Stomach (tissue), 8 donors: ENCODE measurements at regions not wholly inside any gene's neighbourhood (a gene's known extent, or its start where the extent isn't known, plus 50 kb on each side); places are given as distances from the start of the nearest gene placed in this dataset.
"Not testable (repeated sequence)": the region's sequence is repeated elsewhere in the genome, so short reads cannot be mapped to it uniquely, and the experiment has no call there.

Source experiments
- DNase-seq, 2 donors: peaks; one replicate each; pipeline versions ENCODE4 v3.0.0 to v3.0.0-alpha.2; 2013 to 2019
- H3K27ac ChIP-seq, 5 donors: fragments of 200-600 bp in 4 of 5; sonication (generic) in 4 of 5; one replicate each; pipeline ENCODE4 v1.5.1; 2013 to 2019; ENCODE audit warnings: mild to moderate bottlenecking in 1 of 5, moderate library complexity in 1 of 5
- H3K27me3 ChIP-seq, 3 donors: fragments of 200-600 bp; sonication (generic); one replicate each; pipeline ENCODE4 v1.5.1; 2017 to 2019; ENCODE audit warnings: mixed run types in 1 of 3
- H3K36me3 ChIP-seq, 4 donors: fragments of 200-600 bp; sonication (generic); 1 replicate in 3 of 4; 2 replicates in 1 of 4; pipeline ENCODE4 v1.5.1; 2016 to 2019
- H3K4me1 ChIP-seq, 4 donors: fragments of 200-600 bp; sonication (generic); one replicate each; pipeline ENCODE4 v1.5.1; 2016 to 2019
- H3K4me3 ChIP-seq, 4 donors: fragments of 200-600 bp; sonication (generic) in 3 of 4; one replicate each; pipeline ENCODE4 v1.5.1; 2016 to 2019; ENCODE audit warnings: mild to moderate bottlenecking in 1 of 4
- H3K9me3 ChIP-seq, 4 donors: fragments of 200-600 bp; sonication (generic); one replicate each; pipeline ENCODE4 v1.5.1; 2016 to 2019
- CTCF ChIP-seq, 7 experiments: fragments of 450-650 bp in 4 of 7; fragments of 200-600 bp in 3 of 7; sonication (generic) in 3 of 7; IDR thresholded peaks; one replicate each; pipeline ENCODE4 v1.5.1; 2016 to 2019; ENCODE audit warnings: antibody characterized with exemption in 7 of 7, control low read depth in 2 of 7, mild to moderate bottlenecking in 1 of 7
- EP300 ChIP-seq: sonication (generic); formaldehyde crosslinking; IDR thresholded peaks from one replicate; pipeline ENCODE4 v1.6.1; 2017; ENCODE audit warnings: antibody characterized with exemption
- POLR2A ChIP-seq, 4 donors: fragments of 450-650 bp; IDR thresholded peaks; one replicate each; pipeline ENCODE4 v1.6.1; 2016; ENCODE audit warnings: antibody characterized with exemption in 4 of 4, control low read depth in 2 of 4, mild to moderate bottlenecking in 1 of 4, moderate library complexity in 1 of 4
- POLR2AphosphoS5 ChIP-seq, 3 donors: sonication (generic); formaldehyde crosslinking; IDR thresholded peaks; one replicate each; pipeline ENCODE4 v1.6.1; 2016; ENCODE audit warnings: antibody characterized with exemption in 3 of 3
- WGBS, 5 donors: extraction: QIAGEN DNeasy Blood & Tissue Kit in 3 of 5; methylation state at CpG; one replicate each; pipeline versions ENCODE4 v1.1.5 to v1.1.7; 2013 to 2018; 5-methylcytosine and 5-hydroxymethylcytosine counted together
- intact Hi-C: fragments of 100-400 bp; cut with DNase I; formaldehyde crosslinking; loops from one replicate; pipeline ENCODE4 v1.15.1; 2023; ENCODE audit warnings: low total_unique reads
- donor health status: healthy with polysubstance abuse.
- donor health status: Bipolar disorder and iron deficiency.
- donor health status: healthy.

- Histone ChIP-seq H3K27me3 (no peaks in the 10 kb centered on the region), H3K4me1 (no peaks in the 10 kb centered on the region), H3K4me3 (no peak overlapping the region), H3K9me3 (no peaks in the 10 kb centered on the region), H3K27ac (no peak overlapping the region), H3K36me3 (no peaks in the 10 kb centered on the region)
- intact Hi-C loops: no loop called here
- TF ChIP-seq EP300 (no peak), POLR2A (IDR thresholded peaks at IDR 0.05) (no peak), POLR2AphosphoS5 (IDR thresholded peaks at IDR 0.05) (no peak), CTCF (IDR thresholded peaks at IDR 0.05) (no peak)
- DNase-seq: no peak
- 91 to 99% (median 93%) methylated on average over 2 of the region's 2 CpGs for WGBS, 5 donors
Measured at GRCh38 chr20:48039514-48039913, 254.2 kb upstream of the SULF2 start.

GRCh38 chr20:48038713-48039112 is 253.4 kb upstream of the SULF2 start:
- Histone ChIP-seq H3K4me1 (no peaks in the 10 kb centered on the region), H3K27ac (no peak overlapping the region), H3K9me3 (no peaks in the 10 kb centered on the region), H3K36me3 (no peaks in the 10 kb centered on the region), H3K4me3 (no peak overlapping the region), H3K27me3 (no peaks in the 10 kb centered on the region)
- intact Hi-C loops: no loop called here
- DNase-seq: no peak
- no peak for TF ChIP-seq CTCF (IDR thresholded peaks at IDR 0.05)
- 80 to 88% (median 82%) methylated on average over 7 of the region's 7 CpGs for WGBS, 5 donors

GRCh38 chr20:48037798-48038197 is 252.5 kb upstream of the SULF2 start:
- H3K27ac ChIP-seq, DNase-seq, H3K9me3 ChIP-seq, H3K4me3 ChIP-seq, H3K36me3 ChIP-seq, H3K4me1 ChIP-seq, H3K27me3 ChIP-seq, intact Hi-C loops: not testable (repeated sequence)
- 62 to 77% (median 69%) methylated on average over 7 of the region's 7 CpGs for WGBS, 5 donors

GRCh38 chr20:48035961-48036731 is 250.9 kb upstream of the SULF2 start:
- 85 to 89% (median 88%) methylated on average over 4 of the region's 4 CpGs for WGBS, 5 donors
- no peak for TF ChIP-seq CTCF (IDR thresholded peaks at IDR 0.05)
- no peak for TF ChIP-seq POLR2A (IDR thresholded peaks at IDR 0.05)
- no peak for TF ChIP-seq POLR2AphosphoS5 (IDR thresholded peaks at IDR 0.05)
- TF ChIP-seq EP300: no peak
- no peaks in the 10 kb centered on the region for H3K4me1 ChIP-seq
- no peak overlapping the region for H3K4me3 ChIP-seq
- no peaks in the 10 kb centered on the region for H3K27me3 ChIP-seq
- no peak overlapping the region for H3K27ac ChIP-seq
- DNase-seq: no peak
- intact Hi-C loops: no loop called here
- H3K36me3 ChIP-seq: no peaks in the 10 kb centered on the region
- no peaks in the 10 kb centered on the region for H3K9me3 ChIP-seq

- DNase-seq: no peak
- 73 to 89% (median 86%) methylated on average over 6 of the region's 6 CpGs for WGBS, 5 donors
- H3K4me3 ChIP-seq: no peak overlapping the region
- H3K27ac ChIP-seq: no peak overlapping the region
- intact Hi-C loops: no loop called here
- H3K27me3 ChIP-seq: no peaks in the 10 kb centered on the region
- TF ChIP-seq POLR2AphosphoS5 (IDR thresholded peaks at IDR 0.05) (no peak), CTCF (IDR thresholded peaks at IDR 0.05) (no peak), EP300 (no peak), POLR2A (IDR thresholded peaks at IDR 0.05) (no peak)
- no peaks in the 10 kb centered on the region for H3K9me3 ChIP-seq
- no peaks in the 10 kb centered on the region for H3K36me3 ChIP-seq
- H3K4me1 ChIP-seq: no peaks in the 10 kb centered on the region
Measured at GRCh38 chr20:48034751-48035150, 249.5 kb upstream of the SULF2 start.

- H3K9me3 ChIP-seq, intact Hi-C loops, H3K36me3 ChIP-seq, H3K4me1 ChIP-seq, H3K27me3 ChIP-seq, H3K4me3 ChIP-seq, DNase-seq, H3K27ac ChIP-seq: not testable (repeated sequence)
- 85 to 93% (median 89%) methylated on average over 8 of the region's 8 CpGs for WGBS, 5 donors
Measured at GRCh38 chr20:48033005-48033404, 247.7 kb upstream of the SULF2 start.
